ENCODE measurements at regions not wholly inside any gene's neighbourhood (a gene's known extent, or its start where the extent isn't known, plus 50 kb on each side); places are given as distances from the start of the nearest gene placed in this dataset.

DNA sequence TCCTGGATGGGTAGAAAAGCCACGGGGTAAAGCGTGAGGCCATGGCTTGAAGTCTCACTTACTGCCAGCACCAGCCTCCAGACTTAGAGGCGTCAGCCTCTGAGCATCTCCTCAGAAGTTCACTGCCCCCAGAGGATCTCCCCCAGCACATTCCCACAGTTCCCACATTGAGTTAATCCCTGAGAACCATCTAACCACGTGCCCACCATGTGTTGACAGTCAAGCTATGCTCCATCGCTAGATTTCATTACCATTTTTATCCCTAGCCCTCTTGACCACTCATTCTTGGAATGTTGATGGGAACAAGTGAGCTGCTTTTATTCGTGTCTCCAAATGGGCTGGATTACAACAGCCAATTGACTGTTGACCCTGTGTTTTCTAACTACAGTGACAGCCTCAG is 283.3 kb upstream of the IRX1 start:
- DNase-seq = no peak

GRCh38 chr5:3311433-3311832 is 284.2 kb upstream of the IRX1 start:
- DNase-seq = no peak

GRCh38 chr5:3310541-3311261 is 284.9 kb upstream of the IRX1 start:
- peak; percentile 19 for DNase-seq

GRCh38 chr5:3309538-3309937 is 286.1 kb upstream of the IRX1 start:
- no peak for DNase-seq

- no peak for DNase-seq
These were observed 287.5 kb upstream of the IRX1 start for GRCh38 chr5:3307982-3308621.

- DNase-seq = no peak
These were observed 290.2 kb upstream of the IRX1 start for GRCh38 chr5:3305432-3305831.

GRCh38 chr5:3304346-3304745 is 291.3 kb upstream of the IRX1 start:
- no peak for DNase-seq

DNA sequence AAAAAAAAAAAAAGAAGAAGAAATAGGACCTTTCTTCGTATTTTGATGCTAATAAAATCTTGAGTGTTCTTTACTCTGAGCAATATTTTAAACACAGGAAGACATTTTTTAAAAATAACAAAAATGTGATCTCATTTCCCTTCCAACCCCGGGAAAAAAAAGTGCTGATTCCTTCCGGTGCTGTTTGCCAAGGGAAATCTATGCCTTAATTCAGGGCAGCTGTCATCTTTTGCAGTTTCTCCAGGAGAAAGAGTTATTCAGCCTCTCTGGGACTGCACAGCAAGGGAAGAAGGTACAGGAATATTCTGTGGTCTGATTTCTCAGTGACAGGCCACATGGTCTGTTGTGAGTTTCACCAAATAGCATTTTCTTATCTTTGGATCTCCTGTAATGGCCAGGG is 291.9 kb upstream of the IRX1 start:
- no peak for DNase-seq

GRCh38 chr5:3302228-3302627 is 293.4 kb upstream of the IRX1 start:
- no peak for DNase-seq

DNA sequence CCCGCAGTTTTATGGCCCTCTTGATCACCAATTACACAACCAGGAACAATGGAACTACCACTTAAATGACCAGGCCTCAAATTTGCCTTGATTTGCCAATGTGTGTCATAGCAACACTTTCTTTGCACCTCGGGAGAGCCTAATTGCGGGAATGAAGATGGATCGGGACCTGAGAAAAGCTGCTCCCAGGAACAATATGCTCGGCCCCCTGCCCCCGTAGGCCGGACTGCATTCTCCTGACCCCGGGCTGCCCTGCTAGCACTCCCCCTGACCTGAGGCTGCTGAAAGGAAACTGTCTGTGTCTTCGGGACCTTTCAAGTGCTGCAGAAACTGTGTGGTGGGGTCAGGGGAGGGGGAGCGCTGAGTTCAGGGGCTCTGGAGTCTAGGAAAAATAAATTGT is 294.3 kb upstream of the IRX1 start:
- DNase-seq = no peak

- DNase-seq = no peak
These were observed 294.9 kb upstream of the IRX1 start for GRCh38 chr5:3300726-3301125.

GRCh38 chr5:3299441-3299840 is 296.2 kb upstream of the IRX1 start:
- no peak for DNase-seq

DNA sequence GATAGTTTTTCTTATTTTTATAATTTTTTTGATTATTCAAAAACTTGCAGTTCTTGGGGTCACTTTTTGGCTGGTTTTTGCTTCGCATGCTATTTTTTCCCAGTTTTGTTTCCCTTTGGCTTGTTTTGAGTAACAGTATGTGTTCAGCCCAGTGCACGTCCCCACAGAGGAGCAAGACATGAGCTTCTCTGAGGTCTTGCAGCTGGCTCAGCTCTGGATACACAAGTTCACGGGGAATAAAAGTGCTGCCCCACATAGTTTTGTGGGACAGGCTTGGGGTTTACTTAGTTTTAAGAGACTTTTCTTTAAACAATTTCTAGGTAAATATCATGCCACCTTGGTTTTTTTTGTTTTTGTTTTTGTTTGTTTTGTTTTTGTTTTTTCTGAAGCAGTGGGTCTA is 297.8 kb upstream of the IRX1 start:
- DNase-seq = no peak

- no peak for DNase-seq
These were observed 307.3 kb upstream of the IRX1 start for GRCh38 chr5:3288325-3288724.

DNA sequence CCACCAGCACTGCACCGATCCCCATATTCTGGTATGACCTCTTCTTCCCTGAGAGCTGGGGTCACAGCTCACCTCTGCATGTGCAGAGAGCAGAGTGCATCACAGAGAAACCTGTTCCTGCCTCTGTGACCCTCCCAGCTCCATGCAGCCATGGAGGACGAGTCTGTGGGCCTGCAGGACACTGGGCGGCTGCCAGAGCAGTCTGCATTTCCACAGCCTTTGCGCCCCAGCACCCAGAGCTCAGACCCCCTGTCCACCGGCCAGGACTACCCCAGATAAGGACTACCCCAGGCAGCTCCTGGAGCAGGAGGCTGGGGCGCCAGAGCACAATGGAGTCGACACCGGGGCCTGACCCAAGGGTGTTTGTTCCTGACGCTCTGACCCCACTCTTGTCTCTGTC is 308.1 kb upstream of the IRX1 start:
- no peak for DNase-seq

GRCh38 chr5:3285621-3286020 is 310.0 kb upstream of the IRX1 start:
- DNase-seq = no peak

DNA sequence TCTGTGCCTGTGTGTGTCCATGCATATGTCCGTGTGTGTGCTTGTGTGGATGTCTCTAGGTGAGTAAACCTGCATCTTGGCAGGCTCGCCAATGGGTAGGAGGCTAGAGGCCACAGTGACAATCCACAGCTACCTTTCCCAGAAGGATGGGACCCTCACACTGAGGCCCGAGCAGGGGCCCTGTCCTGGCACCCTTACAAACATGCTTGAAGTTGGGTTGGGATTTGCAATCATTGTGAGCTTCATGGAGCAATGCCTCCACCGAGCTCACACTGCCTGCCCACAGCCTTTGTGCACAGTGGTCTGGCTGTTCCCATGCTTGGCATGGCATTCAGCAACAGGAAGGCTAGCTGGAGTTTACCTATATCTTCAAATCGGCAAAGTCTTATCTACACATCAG is 311.1 kb upstream of the IRX1 start:
- DNase-seq = no peak

- no peak for DNase-seq
These were observed 312.8 kb upstream of the IRX1 start for GRCh38 chr5:3282841-3283240.

DNA sequence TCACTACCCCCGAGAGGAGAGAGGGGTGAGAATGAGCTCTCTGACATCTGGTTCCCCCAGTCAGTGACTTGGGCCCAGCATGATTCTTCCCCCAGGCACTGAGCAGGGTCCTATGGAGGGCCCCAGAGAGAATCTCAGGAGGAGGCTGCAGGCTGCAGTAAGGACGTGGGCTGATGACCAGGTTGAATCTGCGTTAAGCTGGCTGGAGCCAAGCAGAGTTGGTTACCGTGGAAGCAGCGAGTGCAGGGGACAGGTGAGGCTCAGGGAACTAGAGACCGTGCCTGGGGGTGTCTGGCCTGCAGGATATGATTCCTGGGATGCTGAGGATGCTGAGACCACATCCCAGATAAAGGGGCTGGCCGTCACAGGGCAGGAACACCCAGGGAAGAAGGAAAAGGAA is 314.3 kb upstream of the IRX1 start:
- DNase-seq = no peak

DNA sequence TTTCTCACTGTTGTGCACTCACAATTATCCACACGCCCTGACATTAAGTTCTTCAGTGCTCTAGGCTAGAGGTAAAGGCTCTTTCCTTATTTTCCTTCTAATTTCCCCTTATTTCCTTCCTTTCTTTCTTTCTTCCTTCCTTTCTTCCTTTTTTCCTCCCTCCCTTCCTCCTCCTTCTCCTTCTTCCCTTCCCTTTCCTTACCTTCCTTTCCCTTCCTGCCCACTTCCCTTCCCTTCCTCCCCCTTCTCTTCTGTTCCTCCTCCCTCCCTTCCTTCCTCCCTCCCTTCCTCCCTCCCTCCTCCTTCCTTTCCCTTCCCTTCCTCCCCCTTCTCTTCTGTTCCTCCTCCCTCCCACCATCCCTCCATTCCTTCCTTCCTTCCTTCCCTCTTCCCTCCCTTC is 317.0 kb upstream of the IRX1 start:
- DNase-seq = no peak

GRCh38 chr5:3277590-3278196 is 317.9 kb upstream of the IRX1 start:
- DNase-seq = peak; percentile 16

- DNase-seq = no peak
These were observed 318.7 kb upstream of the IRX1 start for GRCh38 chr5:3276896-3277295.

- DNase-seq = no peak
These were observed 326.1 kb upstream of the IRX1 start for GRCh38 chr5:3269395-3270169.
